ENCODE measurements at regions not wholly inside any gene's neighbourhood (a gene's known extent, or its start where the extent isn't known, plus 50 kb on each side); places are given as distances from the start of the nearest gene placed in this dataset.

GRCh38 chr4:101418466-101418865 is 71.1 kb upstream of the PPP3CA start:
- no peak for DNase-seq
- 62 to 81% (median 70%) methylated on average over 2 of the region's 2 CpGs for WGBS, 5 donors
- H3K27ac ChIP-seq, result no peak overlapping the region
- intact Hi-C loops (cut with DNase I; ENCODE audit: low total_unique reads), result no loop called here
- no peak overlapping the region for H3K4me3 ChIP-seq
- TF ChIP-seq POLR2A (IDR thresholded peaks at IDR 0.05), result no peak
- no peak for TF ChIP-seq EP300 (IDR thresholded peaks at IDR 0.05)
- TF ChIP-seq POLR2AphosphoS5 (IDR thresholded peaks at IDR 0.05), result no peak
- no peak for TF ChIP-seq CTCF (IDR thresholded peaks at IDR 0.05)
- no peaks in the 10 kb centered on the region for H3K27me3 ChIP-seq
- H3K4me1 ChIP-seq, result peaks cover 0 to 10% (median 9%) of the 10 kb centered on the region in 4 donors
- H3K36me3 ChIP-seq, result no peaks in the 10 kb centered on the region
- H3K9me3 ChIP-seq, result no peaks in the 10 kb centered on the region

- TF ChIP-seq CTCF (IDR thresholded peaks at IDR 0.05), result no peak
- TF ChIP-seq POLR2AphosphoS5 (IDR thresholded peaks at IDR 0.05), result no peak
- no peak for TF ChIP-seq EP300 (IDR thresholded peaks at IDR 0.05)
- TF ChIP-seq POLR2A (IDR thresholded peaks at IDR 0.05), result no peak
- Histone ChIP-seq H3K27me3 (no peaks in the 10 kb centered on the region), H3K27ac (no peak overlapping the region), H3K4me1 (peaks cover 0 to 10% (median 9%) of the 10 kb centered on the region in 4 donors), H3K36me3 (no peaks in the 10 kb centered on the region), H3K9me3 (no peaks in the 10 kb centered on the region), H3K4me3 (no peak overlapping the region)
- WGBS, 5 donors, result 64 to 78% (median 75%) methylated on average over 2 of the region's 2 CpGs
- peak in 1 of 2 donors; percentile 54 for DNase-seq
- intact Hi-C loops (cut with DNase I; ENCODE audit: low total_unique reads), result no loop called here
Measured at GRCh38 chr4:101418055-101418454, 70.7 kb upstream of the PPP3CA start.

GRCh38 chr4:101417046-101417445 is 69.7 kb upstream of the PPP3CA start:
- Histone ChIP-seq H3K4me3 (no peak overlapping the region), H3K36me3 (no peaks in the 10 kb centered on the region), H3K9me3 (no peaks in the 10 kb centered on the region), H3K27me3 (no peaks in the 10 kb centered on the region), H3K4me1 (peaks cover 0 to 10% (median 9%) of the 10 kb centered on the region in 4 donors), H3K27ac (no peak overlapping the region)
- no peak for DNase-seq
- intact Hi-C loops (cut with DNase I; ENCODE audit: low total_unique reads), result no loop called here
- no peak for TF ChIP-seq POLR2A (IDR thresholded peaks at IDR 0.05)
- no peak for TF ChIP-seq POLR2AphosphoS5 (IDR thresholded peaks at IDR 0.05)
- no peak for TF ChIP-seq EP300 (IDR thresholded peaks at IDR 0.05)
- no peak for TF ChIP-seq CTCF (IDR thresholded peaks at IDR 0.05)
- 87 to 97% (median 92%) methylated on average over 6 of the region's 6 CpGs for WGBS, 5 donors

GRCh38 chr4:101415962-101416361 is 68.6 kb upstream of the PPP3CA start:
- no peak for DNase-seq
- no peak overlapping the region for H3K27ac ChIP-seq

More at GRCh38 chr4:101415962-101416361, 68.6 kb upstream of the PPP3CA start:
- Histone ChIP-seq H3K4me1 (peaks cover 0 to 10% (median 9%) of the 10 kb centered on the region in 4 donors), H3K36me3 (no peaks in the 10 kb centered on the region), H3K4me3 (no peak overlapping the region), H3K27me3 (no peaks in the 10 kb centered on the region), H3K9me3 (no peaks in the 10 kb centered on the region)
- intact Hi-C loops (cut with DNase I; ENCODE audit: low total_unique reads), result no loop called here
- WGBS, 5 donors, result 91 to 98% (median 95%) methylated on average over 5 to 6 of the region's 6 CpGs
- TF ChIP-seq POLR2AphosphoS5 (IDR thresholded peaks at IDR 0.05) (no peak), EP300 (IDR thresholded peaks at IDR 0.05) (no peak), CTCF (IDR thresholded peaks at IDR 0.05) (no peak), POLR2A (IDR thresholded peaks at IDR 0.05) (no peak)
